Activated T-cell treated with anti-CD3 and anti-CD28 coated beads, Interleukin-2, amount 50 U/mL, for 1 hour (primary cell): ENCODE measurements at regions not wholly inside any gene's neighbourhood (a gene's known extent, or its start where the extent isn't known, plus 50 kb on each side); places are given as distances from the start of the nearest gene placed in this dataset.

Experiments used
- DNase-seq: peaks from one replicate; pipeline ENCODE4 v3.0.0-alpha.2; 2020

DNA sequence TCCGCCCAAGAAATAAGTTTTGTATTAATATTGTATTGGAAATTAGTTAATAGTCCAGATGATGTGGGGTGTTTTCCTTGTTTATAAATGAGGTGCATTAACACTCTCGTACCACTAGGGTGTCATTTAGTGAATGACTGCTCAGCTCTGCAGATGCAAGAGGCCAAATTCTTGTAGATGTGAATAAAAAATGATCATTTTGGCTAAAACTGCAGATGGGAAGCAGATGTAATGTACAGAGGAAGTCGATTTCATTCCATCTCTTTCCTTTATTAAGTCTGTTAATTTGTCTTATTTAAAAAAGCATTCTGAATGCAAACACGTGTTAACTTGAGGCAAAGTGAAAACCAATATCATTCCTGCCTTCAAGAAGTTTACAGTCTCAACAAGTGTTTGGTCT, 108.1 kb downstream of the DHX15 start:
- no peak for DNase-seq

DNA sequence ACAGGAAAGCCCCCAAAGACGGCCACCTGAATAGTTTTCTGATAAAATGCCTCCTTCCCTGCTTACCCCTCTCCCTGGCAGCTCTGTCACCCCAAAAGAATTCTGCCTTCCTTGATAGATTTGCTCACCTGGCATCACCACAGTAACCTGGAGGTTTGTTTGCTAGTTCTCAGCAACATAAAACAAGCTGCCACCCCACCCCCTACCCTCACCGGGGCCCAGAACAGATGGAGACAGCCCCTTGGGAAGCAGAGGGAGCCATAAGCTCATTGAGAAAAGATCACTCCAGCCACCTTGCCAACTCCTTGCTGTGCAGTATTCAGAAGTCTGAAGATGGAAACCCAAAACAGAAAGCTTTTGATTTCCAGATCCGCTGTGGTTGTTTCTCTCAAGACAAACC, 108.6 kb downstream of the DHX15 start:
- DNase-seq = no peak

DNA sequence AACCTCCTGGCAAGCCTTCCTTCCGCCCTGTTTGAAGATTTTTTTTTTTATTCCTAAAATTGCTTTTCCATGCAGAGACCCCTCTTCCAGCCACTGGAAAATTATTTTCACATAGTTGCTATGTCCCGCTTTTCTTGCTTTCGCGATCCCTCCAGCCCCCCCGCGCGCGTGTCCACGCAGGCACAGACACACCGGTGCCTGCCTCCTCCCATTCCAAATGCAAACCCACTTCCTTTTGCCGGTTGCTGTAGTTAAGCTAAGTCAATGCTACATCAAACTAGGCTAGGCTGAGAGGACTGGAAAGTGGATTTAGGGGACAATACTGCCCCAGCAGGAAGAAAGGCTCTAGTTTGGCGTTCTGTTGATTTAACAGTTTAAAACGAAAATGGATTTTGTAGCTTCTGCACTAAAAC, 111.0 kb downstream of the DHX15 start:
- DNase-seq = no peak

DNA sequence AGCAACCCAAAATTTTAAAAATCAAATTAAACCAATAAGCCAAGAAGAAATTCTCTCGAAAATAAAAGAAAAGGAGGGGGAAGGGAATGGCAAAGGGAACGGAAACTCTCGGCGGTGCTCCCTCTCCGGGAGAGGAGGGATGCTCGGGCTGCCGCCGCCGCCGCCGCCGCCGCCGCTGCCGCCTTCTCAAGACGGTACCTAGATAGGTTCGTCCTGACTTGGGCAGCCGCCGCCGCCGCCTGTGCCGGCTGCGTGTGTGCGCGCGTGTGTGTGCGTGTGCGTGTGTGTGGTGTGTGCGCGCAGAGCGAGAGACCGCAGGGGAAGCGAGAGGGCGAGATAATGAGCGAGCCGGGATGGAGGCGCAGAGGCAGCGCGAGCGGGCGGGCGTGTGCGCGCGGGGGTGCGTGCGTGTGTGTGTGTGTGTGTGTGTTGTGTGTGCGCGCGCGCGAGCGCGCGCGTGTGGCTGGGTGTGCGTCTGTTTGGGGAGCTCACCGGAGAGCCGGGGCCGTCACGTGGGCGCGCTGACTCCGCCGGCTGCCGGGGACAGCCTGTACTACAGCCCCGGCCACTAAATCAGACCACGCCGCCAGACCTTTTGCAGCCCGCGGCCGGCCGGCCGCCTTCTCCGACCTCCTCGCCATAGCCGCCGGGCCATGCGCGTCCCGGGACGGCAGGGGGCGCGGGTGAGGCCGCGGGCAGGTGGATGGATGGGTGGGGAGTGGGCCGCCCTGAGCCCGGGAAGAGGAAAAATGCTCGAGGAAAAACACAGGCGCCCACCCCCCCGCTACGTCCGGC, 111.6 kb downstream of the DHX15 start:
- DNase-seq = peak; percentile 58

- no peak for DNase-seq
These were observed 112.2 kb downstream of the DHX15 start for GRCh38 chr4:24472161-24472510.

DNA sequence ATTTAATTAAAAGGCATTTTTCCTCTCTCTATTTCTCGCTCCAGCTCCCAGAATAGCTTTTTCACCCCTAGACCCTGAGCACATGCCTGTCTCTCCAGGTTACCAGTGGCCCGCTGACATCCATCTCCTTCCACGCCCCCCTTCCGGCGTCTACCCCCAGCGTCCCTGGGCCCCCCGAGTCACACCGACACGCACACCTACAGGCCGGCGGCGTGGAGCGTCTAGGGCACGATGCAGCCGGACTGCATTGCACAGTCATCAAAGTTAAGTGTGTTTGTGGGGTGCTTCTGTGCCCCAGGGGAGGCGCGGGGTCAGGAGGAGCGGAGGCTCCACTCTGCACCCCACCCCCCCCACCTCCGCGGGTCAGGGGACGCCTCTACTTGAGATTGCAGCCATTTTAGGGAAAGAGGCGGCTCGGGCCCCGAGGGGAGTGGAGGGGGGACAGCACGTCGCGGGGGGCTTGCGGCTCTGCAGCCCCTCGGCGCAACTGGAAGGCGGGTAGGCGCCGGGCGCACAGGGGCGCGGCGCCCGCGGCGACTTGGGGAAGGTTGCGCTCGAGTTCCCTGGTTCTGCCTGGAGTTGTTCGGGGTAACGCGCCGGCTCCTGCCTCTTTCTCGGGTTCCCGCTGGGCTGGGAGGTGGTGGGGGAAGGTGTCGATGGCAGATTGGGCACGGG, 112.7 kb downstream of the DHX15 start:
- DNase-seq = peak; percentile 23

DNA sequence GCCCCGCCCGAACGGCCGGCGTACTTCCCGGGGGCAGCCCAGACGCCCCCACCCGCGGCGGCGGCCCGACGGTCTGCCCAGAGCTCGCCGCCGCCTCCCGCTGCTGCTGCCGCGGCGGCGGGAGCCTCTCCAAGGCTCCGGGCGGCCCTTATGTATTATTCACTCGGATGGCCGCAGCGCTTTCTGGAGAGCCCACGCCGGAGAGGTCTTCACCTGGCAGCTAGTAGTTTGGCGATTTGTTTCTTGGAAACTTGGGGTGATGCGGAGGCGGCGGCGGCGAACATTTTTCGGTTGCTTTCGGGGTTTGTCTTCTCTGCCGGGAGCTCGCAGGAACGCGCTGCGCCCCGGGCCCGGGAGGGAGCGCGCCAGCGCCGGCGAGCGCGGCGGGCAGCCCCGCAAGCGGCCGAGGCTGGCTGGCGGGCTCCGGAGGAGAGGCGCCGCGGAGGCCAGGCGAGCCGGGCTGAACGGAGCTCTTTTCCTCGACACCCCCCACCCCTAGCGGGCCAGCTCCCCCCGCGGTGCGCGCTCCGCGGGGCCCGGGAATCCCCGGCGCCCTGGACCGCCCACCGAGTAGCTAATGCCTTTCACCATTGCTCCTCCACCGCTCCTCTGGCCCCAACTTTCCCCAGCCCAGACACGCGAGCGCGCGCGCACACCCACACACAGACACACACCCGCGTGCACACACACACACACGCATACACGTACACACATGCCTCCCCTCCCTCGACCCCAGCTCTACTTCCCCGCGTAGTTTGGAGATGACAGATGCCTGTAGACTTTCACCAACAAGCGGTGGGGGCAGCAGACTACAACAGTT, 113.5 kb downstream of the DHX15 start:
- DNase-seq = peak; percentile 33

GRCh38 chr4:24468071-24468470, 116.3 kb downstream of the DHX15 start:
- DNase-seq = no peak

DNA sequence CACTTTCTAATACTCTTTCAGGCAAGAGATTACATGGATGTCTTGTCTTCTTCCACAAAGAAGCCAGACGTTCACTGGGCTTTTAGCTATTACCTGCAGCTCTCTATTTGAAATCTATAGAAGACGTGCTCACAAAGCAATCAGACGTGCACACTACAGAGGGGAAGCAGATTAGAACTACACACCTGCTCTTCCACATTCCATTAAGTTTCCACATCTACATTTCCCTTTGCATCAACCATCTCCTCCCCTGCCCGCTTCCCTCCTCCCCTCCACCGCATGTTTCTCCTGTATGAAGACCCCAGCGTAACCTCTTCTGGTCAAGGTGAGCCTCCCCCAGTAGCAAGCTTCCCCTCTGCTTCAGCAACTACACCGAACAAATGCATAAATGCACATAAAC, 119.8 kb downstream of the DHX15 start:
- DNase-seq = no peak

DNA sequence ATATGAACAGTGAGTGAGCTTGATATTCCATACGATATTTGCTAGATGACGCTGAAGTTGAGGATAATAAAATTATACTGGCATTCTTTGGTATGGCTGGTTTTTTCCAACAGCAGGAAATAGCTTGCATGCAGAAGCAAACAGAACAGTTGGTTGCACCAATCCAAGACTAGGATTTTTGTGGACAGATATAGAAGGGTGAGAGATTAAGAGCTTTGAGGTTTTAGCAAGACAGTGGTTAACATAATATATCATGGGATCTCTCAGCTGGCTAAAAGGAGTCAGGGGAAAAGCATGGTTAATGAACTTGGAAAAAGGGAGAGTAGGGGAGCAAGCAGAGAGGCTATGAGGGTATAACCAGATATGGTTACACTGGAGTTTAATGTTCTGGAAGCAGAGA, 127.9 kb downstream of the DHX15 start:
- DNase-seq = no peak

GRCh38 chr4:24453951-24454350, 130.4 kb downstream of the DHX15 start:
- no peak for DNase-seq

DNA sequence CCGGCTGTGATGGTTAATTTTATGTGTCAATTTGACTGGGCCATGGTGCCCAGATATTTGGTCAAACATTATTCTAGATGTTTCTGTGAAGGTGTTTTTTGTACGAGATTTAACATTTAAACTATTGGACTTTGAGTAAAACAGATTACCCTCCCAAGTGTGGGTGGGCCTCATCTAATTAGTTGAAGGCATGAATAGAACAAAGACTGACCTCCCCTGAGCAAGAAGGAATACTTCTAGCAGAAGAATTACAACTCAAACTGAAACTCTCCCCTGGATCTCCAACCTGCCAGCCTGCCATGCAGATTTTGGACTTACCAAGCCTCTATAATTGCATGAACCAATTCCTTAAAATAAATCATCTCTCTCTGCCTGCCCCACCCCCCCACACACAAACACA, 132.5 kb downstream of the DHX15 start:
- no peak for DNase-seq

GRCh38 chr4:24443200-24443599, 141.2 kb downstream of the DHX15 start:
- DNase-seq = no peak

DNA sequence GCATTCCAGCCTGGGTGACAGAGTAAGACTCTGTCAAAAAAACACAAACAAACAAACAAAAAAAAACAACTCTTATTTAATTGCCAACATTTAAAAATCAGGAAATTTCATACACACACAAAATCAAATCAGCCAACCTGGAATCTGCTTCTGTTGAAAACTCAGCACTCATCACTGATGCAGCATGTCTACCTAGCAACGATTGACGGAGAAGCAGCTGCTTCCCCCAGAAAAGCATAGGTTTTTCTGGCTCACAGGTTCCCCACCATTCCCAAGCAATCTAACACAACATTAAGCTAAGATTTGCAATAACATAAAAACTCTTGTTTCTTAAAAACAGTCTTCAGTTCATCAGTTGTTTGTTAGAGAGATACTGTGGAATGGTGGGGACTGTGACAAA, 143.6 kb downstream of the DHX15 start:
- DNase-seq = no peak

- DNase-seq = no peak
These were observed 150.1 kb downstream of the DHX15 start for GRCh38 chr4:24434241-24434640.

- DNase-seq = no peak
These were observed 150.7 kb downstream of the DHX15 start for GRCh38 chr4:24433515-24434214.

- DNase-seq = no peak
These were observed 155.5 kb downstream of the DHX15 start for GRCh38 chr4:24428850-24429249.

DNA sequence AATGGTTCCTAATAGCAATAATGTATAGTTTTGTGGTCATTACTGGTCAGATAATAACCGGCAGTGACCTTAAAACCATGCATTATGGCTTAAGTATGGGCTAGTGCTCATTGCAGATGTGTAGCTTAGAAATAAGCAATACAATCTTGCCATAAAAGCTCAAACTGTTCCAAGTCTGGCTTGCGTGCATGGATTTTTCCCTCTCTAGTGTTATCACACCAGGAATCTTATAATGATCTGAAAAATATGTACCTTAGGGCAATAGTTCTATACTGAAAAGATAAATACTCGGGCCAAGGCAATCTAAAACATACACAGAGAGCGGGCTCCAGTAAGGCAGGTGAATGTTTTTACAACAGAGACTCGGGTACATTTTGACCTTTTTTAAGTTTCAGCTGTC, 157.8 kb downstream of the DHX15 start:
- no peak for DNase-seq

DNA sequence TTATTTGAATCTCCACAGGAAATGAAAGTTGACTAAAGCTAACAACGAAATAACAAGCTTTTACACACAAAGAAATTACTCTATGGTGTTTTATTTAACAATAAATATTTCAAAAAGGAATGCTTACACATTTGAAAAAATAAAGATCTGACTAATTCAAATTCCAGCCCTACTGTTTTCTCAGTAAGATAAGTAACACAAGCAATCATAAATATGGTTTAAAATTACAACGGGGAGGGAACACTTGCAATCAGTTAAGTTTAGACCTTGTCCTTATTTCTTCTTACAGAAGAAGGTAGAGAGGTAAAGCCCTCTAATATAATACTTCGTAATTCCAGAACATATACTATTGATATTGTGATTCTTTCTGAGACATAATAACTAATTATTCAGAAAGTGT, 158.5 kb downstream of the DHX15 start:
- DNase-seq = no peak

- DNase-seq = no peak
These were observed 160.7 kb downstream of the DHX15 start for GRCh38 chr4:24423670-24424069.

GRCh38 chr4:24422644-24423043, 161.7 kb downstream of the DHX15 start:
- no peak for DNase-seq

GRCh38 chr4:24419181-24420034, 164.9 kb downstream of the DHX15 start:
- DNase-seq = peak; percentile 58
